Mesendoderm (in vitro differentiated cells): ENCODE measurements at regions not wholly inside any gene's neighbourhood (a gene's known extent, or its start where the extent isn't known, plus 50 kb on each side); places are given as distances from the start of the nearest gene placed in this dataset.
A peak's percentile ranks its signal among the peaks of the same experiment; 100 is the strongest.

Experiments used
- DNase-seq: peaks from one replicate; pipeline ENCODE4 v3.0.0; 2013
- H2AK5ac ChIP-seq: 2 replicates; pipeline ENCODE4 v1.6.1; 2013; ENCODE audit warnings: low read length, inconsistent platforms
- H2BK120ac ChIP-seq: 2 replicates; pipeline ENCODE4 v1.6.1; 2013; ENCODE audit warnings: low read depth, mild to moderate bottlenecking, low read length, moderate library complexity, mixed read lengths
- H2BK15ac ChIP-seq: replicated peaks from 2 replicates; pipeline ENCODE4 v1.6.1; 2013; ENCODE audit warnings: low read depth, mild to moderate bottlenecking, moderate library complexity
- H2BK5ac ChIP-seq: 2 replicates; pipeline ENCODE4 v1.6.1; 2013; ENCODE audit warnings: low read length, inconsistent platforms
- H3K18ac ChIP-seq: 2 replicates; pipeline ENCODE4 v1.6.1; 2013; ENCODE audit warnings: mild to moderate bottlenecking, low read length, mixed read lengths
- H3K23ac ChIP-seq: one replicate; pipeline ENCODE4 v1.6.1; 2013; ENCODE audit warnings: low read length
- H3K27ac ChIP-seq: 2 replicates; pipeline ENCODE4 v1.5.1; 2013; ENCODE audit warnings: low read depth, mild to moderate bottlenecking, inconsistent platforms, low read length, moderate library complexity
- H3K27me3 ChIP-seq: 2 replicates; pipeline ENCODE4 v1.6.1; 2013; ENCODE audit warnings: low read length, control low read depth, mild to moderate bottlenecking, inconsistent platforms; ENCODE audit not compliant: insufficient read depth, poor library complexity
- H3K36me3 ChIP-seq: 2 replicates; pipeline ENCODE4 v1.6.1; 2013; ENCODE audit warnings: low read length, inconsistent platforms; ENCODE audit not compliant: control insufficient read depth, insufficient read depth
- H3K4ac ChIP-seq: one replicate; pipeline ENCODE4 v1.6.1; 2013; ENCODE audit warnings: low read depth, mild to moderate bottlenecking, low read length, moderate library complexity
- H3K4me1 ChIP-seq: 2 replicates; pipeline ENCODE4 v1.6.1; 2013; ENCODE audit warnings: low read depth, low read length, inconsistent platforms; ENCODE audit not compliant: control insufficient read depth
- H3K4me2 ChIP-seq: 2 replicates; pipeline ENCODE4 v1.6.1; 2013; ENCODE audit warnings: low read length
- H3K4me3 ChIP-seq: 2 replicates; pipeline ENCODE4 v1.5.1; 2013; ENCODE audit warnings: mild to moderate bottlenecking, low read length
- H3K56ac ChIP-seq: one replicate; pipeline ENCODE4 v1.6.1; 2013; ENCODE audit warnings: low read length
- H3K79me1 ChIP-seq: 2 replicates; pipeline ENCODE4 v1.6.1; 2013; ENCODE audit warnings: low read length, inconsistent platforms
- H3K79me2 ChIP-seq: 2 replicates; pipeline ENCODE4 v1.6.1; 2013; ENCODE audit warnings: mild to moderate bottlenecking, low read length; ENCODE audit not compliant: control insufficient read depth, insufficient read depth
- H3K9ac ChIP-seq: 2 replicates; pipeline ENCODE4 v1.6.1; 2013; ENCODE audit warnings: low read length, inconsistent platforms
- H4K5ac ChIP-seq: one replicate; pipeline ENCODE4 v1.6.1; 2013; ENCODE audit warnings: low read length
- H4K8ac ChIP-seq: one replicate; pipeline ENCODE4 v1.6.1; 2013; ENCODE audit warnings: low read depth, mild to moderate bottlenecking, control low read depth, low read length, moderate library complexity
- WGBS: extraction: QIAGEN DNeasy Blood & Tissue Kit; methylation state at CpG from one replicate; pipeline ENCODE4 v1.1.7; 2013; ENCODE audit warnings: low lambda C conversion rate, missing lambda C conversion rate; ENCODE audit not compliant: insufficient coverage; ENCODE audit errors: extremely low coverage; 5-methylcytosine and 5-hydroxymethylcytosine counted together

GRCh38 chr20:39234520-39235095 is 272.5 kb downstream of the DHX35 start:
- no peak overlapping the region for H3K4me2 ChIP-seq
- no peak overlapping the region for H3K9ac ChIP-seq
- no peak overlapping the region for H2BK15ac ChIP-seq
- H4K8ac ChIP-seq: no peak overlapping the region
- peak; percentile 3 for DNase-seq
- H3K18ac ChIP-seq: no peak overlapping the region
- H3K4me1 ChIP-seq: no peaks in the 10 kb centered on the region
- no peak overlapping the region for H2AK5ac ChIP-seq
- WGBS: no CpG with 5 or more reads among the region's 7 CpGs
- H3K23ac ChIP-seq: no peak overlapping the region
- no peaks in the 10 kb centered on the region for H3K27me3 ChIP-seq
- H3K4ac ChIP-seq: no peak overlapping the region
- no peak overlapping the region for H3K4me3 ChIP-seq
- no peak overlapping the region for H4K5ac ChIP-seq
- H2BK120ac ChIP-seq: no peak overlapping the region
- H3K36me3 ChIP-seq: no peaks in the 10 kb centered on the region
- H3K27ac ChIP-seq: no peak overlapping the region
- H3K56ac ChIP-seq: no peak overlapping the region
- H2BK5ac ChIP-seq: no peak overlapping the region
- H3K79me1 ChIP-seq: no peaks in the 10 kb centered on the region
- no peaks in the 10 kb centered on the region for H3K79me2 ChIP-seq

- Histone ChIP-seq H2BK120ac (no peak overlapping the region), H3K4me3 (no peak overlapping the region), H3K18ac (no peak overlapping the region), H3K27ac (no peak overlapping the region), H3K4ac (no peak overlapping the region), H2BK5ac (no peak overlapping the region), H2AK5ac (no peak overlapping the region), H3K56ac (no peak overlapping the region), H3K23ac (no peak overlapping the region), H3K27me3 (no peaks in the 10 kb centered on the region), H2BK15ac (no peak overlapping the region), H3K36me3 (no peaks in the 10 kb centered on the region), H3K4me2 (no peak overlapping the region), H3K79me1 (no peaks in the 10 kb centered on the region), H3K79me2 (no peaks in the 10 kb centered on the region), H4K8ac (no peak overlapping the region), H3K4me1 (no peaks in the 10 kb centered on the region), H3K9ac (no peak overlapping the region), H4K5ac (no peak overlapping the region)
- no peak for DNase-seq
- no CpG with 5 or more reads among the region's 4 CpGs for WGBS
These were observed 271.6 kb downstream of the DHX35 start for GRCh38 chr20:39233755-39234154.

- no peak overlapping the region for H3K9ac ChIP-seq
- H4K5ac ChIP-seq: no peak overlapping the region
- H3K36me3 ChIP-seq: no peaks in the 10 kb centered on the region
- no peaks in the 10 kb centered on the region for H3K4me1 ChIP-seq
- H2BK120ac ChIP-seq: no peak overlapping the region
- no peak overlapping the region for H3K4me2 ChIP-seq
- no peak overlapping the region for H3K4ac ChIP-seq
- no peak overlapping the region for H2BK15ac ChIP-seq
- no peak overlapping the region for H3K18ac ChIP-seq
- 100% methylated on average over 1 of the region's 7 CpGs for WGBS
- H3K27me3 ChIP-seq: no peaks in the 10 kb centered on the region
- no peaks in the 10 kb centered on the region for H3K79me1 ChIP-seq
- no peak overlapping the region for H3K27ac ChIP-seq
- H3K56ac ChIP-seq: no peak overlapping the region
- no peak overlapping the region for H2AK5ac ChIP-seq
- H3K79me2 ChIP-seq: no peaks in the 10 kb centered on the region
- no peak overlapping the region for H3K23ac ChIP-seq
- H3K4me3 ChIP-seq: no peak overlapping the region
- no peak for DNase-seq
- no peak overlapping the region for H2BK5ac ChIP-seq
- no peak overlapping the region for H4K8ac ChIP-seq
These were observed 265.3 kb downstream of the DHX35 start for GRCh38 chr20:39227416-39227815.

- Histone ChIP-seq H3K18ac (no peak overlapping the region), H3K56ac (no peak overlapping the region), H2AK5ac (no peak overlapping the region), H3K4me2 (no peak overlapping the region), H3K23ac (no peak overlapping the region), H2BK5ac (no peak overlapping the region), H3K79me1 (no peaks in the 10 kb centered on the region), H3K27me3 (no peaks in the 10 kb centered on the region), H3K9ac (no peak overlapping the region), H3K27ac (no peak overlapping the region), H3K4me3 (no peak overlapping the region), H2BK15ac (no peak overlapping the region), H3K4ac (no peak overlapping the region), H3K4me1 (no peaks in the 10 kb centered on the region), H4K8ac (no peak overlapping the region), H3K79me2 (no peaks in the 10 kb centered on the region), H3K36me3 (no peaks in the 10 kb centered on the region), H2BK120ac (no peak overlapping the region), H4K5ac (no peak overlapping the region)
- no peak for DNase-seq
- WGBS: no CpG with 5 or more reads among the region's 1 CpG
These were observed 263.8 kb downstream of the DHX35 start for GRCh38 chr20:39225978-39226377.

- no peak overlapping the region for H2BK120ac ChIP-seq
- no peaks in the 10 kb centered on the region for H3K79me1 ChIP-seq
- H3K9ac ChIP-seq: no peak overlapping the region
- no peak overlapping the region for H3K18ac ChIP-seq
- H4K5ac ChIP-seq: no peak overlapping the region
- H3K4me3 ChIP-seq: no peak overlapping the region
- no peaks in the 10 kb centered on the region for H3K36me3 ChIP-seq
- H2BK15ac ChIP-seq: no peak overlapping the region
- H3K27me3 ChIP-seq: no peaks in the 10 kb centered on the region
- H3K23ac ChIP-seq: no peak overlapping the region
- DNase-seq: no peak
- H3K4me2 ChIP-seq: no peak overlapping the region
- H3K79me2 ChIP-seq: no peaks in the 10 kb centered on the region
- WGBS: no CpG with 5 or more reads among the region's 5 CpGs
- no peaks in the 10 kb centered on the region for H3K4me1 ChIP-seq
- H2AK5ac ChIP-seq: no peak overlapping the region
- no peak overlapping the region for H2BK5ac ChIP-seq
- H3K4ac ChIP-seq: no peak overlapping the region
- no peak overlapping the region for H3K27ac ChIP-seq
- H4K8ac ChIP-seq: no peak overlapping the region
- no peak overlapping the region for H3K56ac ChIP-seq
These were observed 263.4 kb downstream of the DHX35 start for GRCh38 chr20:39225536-39225935.

GRCh38 chr20:39222101-39222500 is 260.0 kb downstream of the DHX35 start:
- no peak overlapping the region for H2BK15ac ChIP-seq
- H3K4me1 ChIP-seq: no peaks in the 10 kb centered on the region
- no peak for DNase-seq
- H3K56ac ChIP-seq: no peak overlapping the region
- H3K4me3 ChIP-seq: no peak overlapping the region
- no peak overlapping the region for H2BK5ac ChIP-seq
- H4K8ac ChIP-seq: no peak overlapping the region
- H2BK120ac ChIP-seq: no peak overlapping the region
- H4K5ac ChIP-seq: no peak overlapping the region
- no peaks in the 10 kb centered on the region for H3K79me1 ChIP-seq
- H3K23ac ChIP-seq: no peak overlapping the region
- no CpG with 5 or more reads among the region's 1 CpG for WGBS
- H3K27me3 ChIP-seq: no peaks in the 10 kb centered on the region
- H3K4me2 ChIP-seq: no peak overlapping the region
- no peak overlapping the region for H2AK5ac ChIP-seq
- H3K36me3 ChIP-seq: no peaks in the 10 kb centered on the region
- no peak overlapping the region for H3K9ac ChIP-seq
- no peak overlapping the region for H3K27ac ChIP-seq
- H3K79me2 ChIP-seq: no peaks in the 10 kb centered on the region
- no peak overlapping the region for H3K4ac ChIP-seq
- no peak overlapping the region for H3K18ac ChIP-seq
